ENCODE measurements at regions not wholly inside any gene's neighbourhood (a gene's known extent, or its start where the extent isn't known, plus 50 kb on each side); places are given as distances from the start of the nearest gene placed in this dataset.

DNA sequence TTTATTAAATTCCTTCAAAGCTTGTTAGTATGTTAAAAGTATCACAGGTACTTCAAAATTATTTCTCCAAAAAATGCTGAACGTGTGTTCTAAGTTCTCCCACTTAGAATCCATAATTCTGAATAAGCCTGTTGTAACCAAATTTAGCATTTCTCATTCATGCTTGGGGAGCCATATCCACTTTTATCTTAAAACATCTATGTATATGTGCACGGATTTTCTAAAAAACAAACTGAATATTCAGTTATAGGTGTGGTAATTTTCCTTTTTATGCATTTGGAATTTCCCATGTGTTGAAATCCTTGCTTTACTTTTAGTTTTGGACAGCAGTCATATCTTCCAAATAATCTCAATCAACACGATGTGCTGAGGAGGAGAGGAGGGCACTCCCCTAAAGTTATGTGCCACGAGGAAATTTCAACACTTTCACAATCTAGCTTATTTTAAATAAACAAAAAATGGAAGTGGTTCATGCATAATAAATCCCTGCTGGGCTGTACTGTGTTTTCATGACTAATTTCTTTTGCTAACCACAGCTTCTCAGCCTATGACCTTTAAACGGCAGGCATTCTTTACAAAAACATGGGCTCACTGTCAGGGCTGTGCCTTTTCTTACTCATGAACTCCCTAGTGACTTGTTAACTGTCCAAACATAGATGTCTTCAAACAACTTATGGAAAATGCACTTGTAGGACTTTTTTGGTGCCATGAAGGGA lies 380.3 kb upstream of the SEMA3C start:
- Histone ChIP-seq H2BK15ac (ENCODE audit: low read length) (no peak overlapping the region), H2AK5ac (ENCODE audit: low read depth, low read length) (no peak overlapping the region), H3K27ac (ENCODE audit: low read depth, low read length) (no peak overlapping the region), H2BK5ac (ENCODE audit: low read depth, low read length) (no peak overlapping the region), H3K4me2 (ENCODE audit: insufficient read depth in 1 of 2, low read depth in 2 of 2, low read length in 2 of 2) (no peak overlapping the region), H2BK120ac (replicated peaks; ENCODE audit: low read depth, low read length) (no peak overlapping the region), H3K4ac (replicated peaks; ENCODE audit: insufficient read length, low read depth, low read length) (no peak overlapping the region), H3K4me1 (replicated peaks in 1 of 4; ENCODE audit: control insufficient read depth in 3 of 4, insufficient read depth in 4 of 4, low read length in 3 of 4) (no peaks in the 10 kb centered on the region), H3K23me2 (ENCODE audit: low read depth, low read length) (no peaks in the 10 kb centered on the region), H4K91ac (replicated peaks; ENCODE audit: insufficient read length, low read length) (no peak overlapping the region), H3K27me3 (replicated peaks in 1 of 4; ENCODE audit: control insufficient read depth in 3 of 4, extremely low read depth in 1 of 4, insufficient read depth in 3 of 4, low read length in 3 of 4) (no peaks in the 10 kb centered on the region), H2AFZ (ENCODE audit: low read length) (no peak overlapping the region), H3K14ac (ENCODE audit: insufficient read length) (no peak overlapping the region), H3K18ac (ENCODE audit: extremely low read depth, low read length) (no peak overlapping the region), H3K56ac (replicated peaks; ENCODE audit: insufficient read length, low read depth, low read length) (no peak overlapping the region), H3K79me2 (ENCODE audit: control insufficient read depth in 1 of 2, insufficient read depth in 2 of 2, low read length in 2 of 2) (no peaks in the 10 kb centered on the region), H3K9me3 (ENCODE audit: insufficient read depth in 2 of 2, low read depth in 1 of 2, low read length in 1 of 2) (no peaks in the 10 kb centered on the region), H3K4me3 (ENCODE audit: extremely low read depth in 1 of 4, insufficient read depth in 2 of 4, low read depth in 3 of 4, low read length in 4 of 4) (no peak overlapping the region), H4K8ac (ENCODE audit: extremely low read depth, insufficient read depth, low read length) (no peak overlapping the region), H3K36me3 (ENCODE audit: control insufficient read depth in 2 of 4, insufficient read depth in 4 of 4, low read length in 3 of 4) (no peaks in the 10 kb centered on the region), H4K5ac (ENCODE audit: insufficient read length, low read depth, low read length) (no peak overlapping the region), H3K23ac (ENCODE audit: insufficient read length) (no peak overlapping the region), H2BK20ac (ENCODE audit: low read length) (no peak overlapping the region), H2BK12ac (ENCODE audit: low read depth, low read length) (no peak overlapping the region), H3K79me1 (ENCODE audit: low read depth, low read length) (no peaks in the 10 kb centered on the region), H3K9ac (replicated peaks in 1 of 4; ENCODE audit: extremely low read depth in 1 of 4, low read depth in 3 of 4, low read length in 3 of 4) (no peak overlapping the region), H4K20me1 (replicated peaks in 1 of 2; ENCODE audit: control insufficient read depth in 1 of 2, insufficient read depth in 2 of 2, low read length in 2 of 2) (no peaks in the 10 kb centered on the region)
- WGBS, 2 experiments (ENCODE audit: extremely low coverage in 1 of 2, insufficient coverage in 1 of 2, insufficient read length in 1 of 2, insufficient replicate concordance in 2 of 2, low coverage in 1 of 2, low lambda C conversion rate in 2 of 2, missing lambda C conversion rate in 1 of 2), result 89% methylated on average over 5 of the region's 5 CpGs; no CpG with 5 or more reads in 1 of the 2 experiments
- CTCF ChIA-PET (ENCODE audit: partially characterized antibody), result no interaction called here
- POLR2A ChIA-PET (ENCODE audit: partially characterized antibody), result no interaction called here
- DNase-seq (ENCODE audit: low read depth in 1 of 2, low spot score in 2 of 2), result no peak
- FAIRE-seq, result no peak
- TF ChIP-seq ASH2L (IDR thresholded peaks at IDR 0.05; ENCODE audit: low read length) (no peak), HDAC6 (IDR thresholded peaks at IDR 0.05; ENCODE audit: low read depth, low read length) (no peak), YY1 (IDR thresholded peaks at IDR 0.05; ENCODE audit: low read depth, low read length) (no peak), CHD2 (IDR thresholded peaks at IDR 0.05; ENCODE audit: low read length) (no peak), POLR2A (IDR thresholded peaks at IDR 0.05; ENCODE audit: control extremely low read depth in 1 of 2, low read depth in 2 of 2, low read length in 2 of 2) (no peak), JUN (IDR thresholded peaks at IDR 0.05; ENCODE audit: low read depth, low read length) (no peak), TEAD4 (IDR thresholded peaks at IDR 0.05; ENCODE audit: low read depth, low read length) (no peak), SP4 (IDR thresholded peaks at IDR 0.05; ENCODE audit: low read length) (no peak), EP300 (IDR thresholded peaks at IDR 0.05; ENCODE audit: borderline replicate concordance in 1 of 2, low read depth in 2 of 2, low read length in 2 of 2) (no peak), KDM4A (IDR thresholded peaks at IDR 0.05; ENCODE audit: low read depth, low read length, severe bottlenecking) (no peak), CEBPB (IDR thresholded peaks at IDR 0.05; ENCODE audit: low read depth, low read length) (no peak), CTBP2 (IDR thresholded peaks at IDR 0.05; ENCODE audit: borderline replicate concordance, insufficient read depth, insufficient read length, low read length) (no peak)
- TF ChIP-seq, protein P1, sequence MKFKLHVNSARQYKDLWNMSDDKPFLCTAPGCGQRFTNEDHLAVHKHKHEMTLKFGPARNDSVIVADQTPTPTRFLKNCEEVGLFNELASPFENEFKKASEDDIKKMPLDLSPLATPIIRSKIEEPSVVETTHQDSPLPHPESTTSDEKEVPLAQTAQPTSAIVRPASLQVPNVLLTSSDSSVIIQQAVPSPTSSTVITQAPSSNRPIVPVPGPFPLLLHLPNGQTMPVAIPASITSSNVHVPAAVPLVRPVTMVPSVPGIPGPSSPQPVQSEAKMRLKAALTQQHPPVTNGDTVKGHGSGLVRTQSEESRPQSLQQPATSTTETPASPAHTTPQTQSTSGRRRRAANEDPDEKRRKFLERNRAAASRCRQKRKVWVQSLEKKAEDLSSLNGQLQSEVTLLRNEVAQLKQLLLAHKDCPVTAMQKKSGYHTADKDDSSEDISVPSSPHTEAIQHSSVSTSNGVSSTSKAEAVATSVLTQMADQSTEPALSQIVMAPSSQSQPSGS (IDR thresholded peaks at IDR 0.05; ENCODE audit: low read length), result no peak
